ENCODE measurements at regions not wholly inside any gene's neighbourhood (a gene's known extent, or its start where the extent isn't known, plus 50 kb on each side); places are given as distances from the start of the nearest gene placed in this dataset.

- H3K4me3 Mint-ChIP-seq, result no peak overlapping the region
These were observed 502.8 kb upstream of the TBL1XR1 start for GRCh38 chr3:177700117-177700516.

GRCh38 chr3:177703788-177704187 is 506.5 kb upstream of the TBL1XR1 start:
- no peak overlapping the region for H3K9ac ChIP-seq (ENCODE audit: low read length)
- H3K9me3 Mint-ChIP-seq (ENCODE audit: insufficient read depth), result no peaks in the 10 kb centered on the region
- no peak overlapping the region for H3K27ac Mint-ChIP-seq
- ATAC-seq (ENCODE audit: low read depth) (no peak), DNase-seq (no peak)
- no peaks in the 10 kb centered on the region for H3K79me2 ChIP-seq (ENCODE audit: control insufficient read depth, insufficient read depth, low read length)
- H3K4me3 ChIP-seq (ENCODE audit: control extremely low read depth in 1 of 5, extremely low read depth in 1 of 5, insufficient read depth in 1 of 5, low read depth in 2 of 5, low read length in 4 of 5), result no peak overlapping the region
- CTCF ChIA-PET, result no interaction called here
- H3K27me3 Mint-ChIP-seq, result no peaks in the 10 kb centered on the region
- no peaks in the 10 kb centered on the region for H4K20me1 ChIP-seq (ENCODE audit: control insufficient read depth, insufficient read depth, low read length, poor library complexity, severe bottlenecking)
- no peaks in the 10 kb centered on the region for H3K36me3 ChIP-seq (replicated peaks in 1 of 2; ENCODE audit: control extremely low read depth in 1 of 2, control insufficient read depth in 1 of 2, extremely low read depth in 1 of 2, insufficient read depth in 2 of 2, low read length in 1 of 2)
- H3K4me1 ChIP-seq (ENCODE audit: control insufficient read depth in 2 of 2, insufficient read depth in 2 of 2, low read length in 2 of 2), result no peaks in the 10 kb centered on the region
- intact Hi-C loops (cut with micrococcal nuclease), result no loop called here
- no peaks in the 10 kb centered on the region for H3K9me3 ChIP-seq (ENCODE audit: control extremely low read depth in 1 of 3, control insufficient read depth in 2 of 3, insufficient read depth in 1 of 3, low read length in 2 of 3)
- H2AFZ ChIP-seq (ENCODE audit: insufficient read depth, low read depth, low read length, poor library complexity, severe bottlenecking), result no peak overlapping the region
- H3K4me1 Mint-ChIP-seq, result no peaks in the 10 kb centered on the region
- WGBS (ENCODE audit: insufficient coverage), result 79% methylated on average over 3 of the region's 3 CpGs
- H3K27ac ChIP-seq (ENCODE audit: low read length in 2 of 2), result no peak overlapping the region
- H3K4me3 Mint-ChIP-seq, result no peak overlapping the region
- TF ChIP-seq EZH2 (IDR thresholded peaks at IDR 0.05; ENCODE audit: borderline replicate concordance, insufficient read depth, low read depth, low read length, poor library complexity, severe bottlenecking) (no peak), CTCF (IDR thresholded peaks at IDR 0.05) (no peak)
- H3K4me2 ChIP-seq (replicated peaks; ENCODE audit: low read depth, low read length, poor library complexity, severe bottlenecking), result no peak overlapping the region
- POLR2A ChIA-PET, result no interaction called here
- no peaks in the 10 kb centered on the region for H3K27me3 ChIP-seq (replicated peaks in 1 of 4; ENCODE audit: control extremely low read depth in 1 of 4, control insufficient read depth in 3 of 4, insufficient read depth in 4 of 4, low read length in 3 of 4)

More at GRCh38 chr3:177700117-177700516, 502.8 kb upstream of the TBL1XR1 start:
- no peak for TF ChIP-seq CTCF (IDR thresholded peaks at IDR 0.05)
- no peak for TF ChIP-seq EZH2 (IDR thresholded peaks at IDR 0.05; ENCODE audit: borderline replicate concordance, insufficient read depth, low read depth, low read length, poor library complexity, severe bottlenecking)
- Histone ChIP-seq H3K4me3 (ENCODE audit: control extremely low read depth in 1 of 5, extremely low read depth in 1 of 5, insufficient read depth in 1 of 5, low read depth in 2 of 5, low read length in 4 of 5) (no peak overlapping the region), H3K27ac (ENCODE audit: low read length in 2 of 2) (no peak overlapping the region), H3K4me2 (replicated peaks; ENCODE audit: low read depth, low read length, poor library complexity, severe bottlenecking) (no peak overlapping the region), H4K20me1 (ENCODE audit: control insufficient read depth, insufficient read depth, low read length, poor library complexity, severe bottlenecking) (no peaks in the 10 kb centered on the region), H3K36me3 (replicated peaks in 1 of 2; ENCODE audit: control extremely low read depth in 1 of 2, control insufficient read depth in 1 of 2, extremely low read depth in 1 of 2, insufficient read depth in 2 of 2, low read length in 1 of 2) (no peaks in the 10 kb centered on the region), H2AFZ (ENCODE audit: insufficient read depth, low read depth, low read length, poor library complexity, severe bottlenecking) (no peak overlapping the region), H3K9me3 (ENCODE audit: control extremely low read depth in 1 of 3, control insufficient read depth in 2 of 3, insufficient read depth in 1 of 3, low read length in 2 of 3) (no peaks in the 10 kb centered on the region), H3K9ac (ENCODE audit: low read length) (no peak overlapping the region), H3K4me1 (ENCODE audit: control insufficient read depth in 2 of 2, insufficient read depth in 2 of 2, low read length in 2 of 2) (no peaks in the 10 kb centered on the region), H3K79me2 (ENCODE audit: control insufficient read depth, insufficient read depth, low read length) (no peaks in the 10 kb centered on the region), H3K27me3 (replicated peaks in 1 of 4; ENCODE audit: control extremely low read depth in 1 of 4, control insufficient read depth in 3 of 4, insufficient read depth in 4 of 4, low read length in 3 of 4) (no peaks in the 10 kb centered on the region)
- H3K9me3 Mint-ChIP-seq (ENCODE audit: insufficient read depth), result no peaks in the 10 kb centered on the region
- ATAC-seq (ENCODE audit: low read depth) (no peak), DNase-seq (no peak)
- POLR2A ChIA-PET, result no interaction called here
- no peak overlapping the region for H3K27ac Mint-ChIP-seq
- WGBS (ENCODE audit: insufficient coverage), result 89% methylated on average over 7 of the region's 7 CpGs
- H3K27me3 Mint-ChIP-seq, result no peaks in the 10 kb centered on the region
- CTCF ChIA-PET, result no interaction called here
- intact Hi-C loops (cut with micrococcal nuclease), result no loop called here
- peaks cover 8% of the 10 kb centered on the region for H3K4me1 Mint-ChIP-seq
